B cell (primary cell): ENCODE measurements at regions not wholly inside any gene's neighbourhood (a gene's known extent, or its start where the extent isn't known, plus 50 kb on each side); places are given as distances from the start of the nearest gene placed in this dataset.

ENCODE experiments used
- ATAC-seq: fragments of 200-7000 bp; cut with Tn5 transposase; one replicate; pipeline ENCODE4 v1.10.0; 2021; ENCODE audit warnings: low read depth, mild to moderate bottlenecking, moderate number of reproducible peaks, moderate library complexity
- CTCF ChIA-PET: fragments of 350-600 bp; sonication (Branson Sonifier 250); formaldehyde crosslinking; loops from one replicate; lab custom pipeline; 2021; ENCODE audit warnings: antibody characterized with exemption, inconsistent platforms; lab: Charles Lee
- POLR2A ChIA-PET: fragments of 350-600 bp; sonication (Branson Sonifier 250); formaldehyde crosslinking; loops from one replicate; lab custom pipeline; 2021; ENCODE audit warnings: antibody characterized with exemption; lab: Charles Lee
- DNase-seq: peaks from one replicate; pipeline ENCODE4 v3.0.0; 2013
- H2AFZ ChIP-seq: 2 replicates; pipeline ENCODE4 v1.6.1; 2012; ENCODE audit warnings: mild to moderate bottlenecking, low read depth, low read length; ENCODE audit not compliant: insufficient read depth, poor library complexity, severe bottlenecking
- H3K27ac ChIP-seq, 2 donors: 1 replicate in 1 of 2; 2 replicates in 1 of 2; pipeline ENCODE4 v1.5.1; 2012 to 2013; ENCODE audit warnings: low read length in 2 of 2, mild to moderate bottlenecking in 2 of 2, moderate library complexity in 1 of 2
- H3K27me3 ChIP-seq, 4 experiments: fragments of 200-600 bp in 1 of 4; sonication (generic) in 1 of 4; replicated peaks in 1 of 4; 1 replicate in 2 of 4; 2 replicates in 2 of 4; pipeline versions ENCODE4 v1.6.1 to v1.7.0; 2013 to 2016; ENCODE audit warnings: low read length in 3 of 4, mild to moderate bottlenecking in 2 of 4, mixed read lengths in 1 of 4, moderate library complexity in 1 of 4; ENCODE audit not compliant: insufficient read depth in 4 of 4, control insufficient read depth in 3 of 4; ENCODE audit errors: control extremely low read depth in 1 of 4
- H3K36me3 ChIP-seq, 2 experiments: replicated peaks in 1 of 2; 1 replicate in 1 of 2; 2 replicates in 1 of 2; pipeline versions ENCODE4 v1.6.1 to v1.7.1; 2013; ENCODE audit warnings: low read length in 1 of 2; ENCODE audit not compliant: insufficient read depth in 2 of 2, control insufficient read depth in 1 of 2; ENCODE audit errors: control extremely low read depth in 1 of 2, extremely low read depth in 1 of 2
- H3K4me1 ChIP-seq, 2 donors: fragments of 200-600 bp in 1 of 2; sonication (generic) in 1 of 2; 1 replicate in 1 of 2; 2 replicates in 1 of 2; pipeline versions ENCODE4 v1.5.1 to v1.6.1; 2013 to 2017; ENCODE audit warnings: low read length in 2 of 2; ENCODE audit not compliant: control insufficient read depth in 2 of 2, insufficient read depth in 2 of 2
- H3K4me2 ChIP-seq: replicated peaks from 2 replicates; pipeline ENCODE3; 2012; ENCODE audit warnings: mild to moderate bottlenecking, low read depth, low read length; ENCODE audit not compliant: poor library complexity, severe bottlenecking
- H3K4me3 ChIP-seq, 5 experiments: fragments of 200-600 bp in 1 of 5; sonication (generic) in 1 of 5; 1 replicate in 3 of 5; 2 replicates in 2 of 5; pipeline versions ENCODE4 v1.5.1 to v1.7.0; 2011 to 2016; ENCODE audit warnings: low read length in 4 of 5, mild to moderate bottlenecking in 4 of 5, low read depth in 2 of 5, control low read depth in 1 of 5, moderate library complexity in 1 of 5; ENCODE audit not compliant: insufficient read depth in 1 of 5; ENCODE audit errors: control extremely low read depth in 1 of 5, extremely low read depth in 1 of 5
- H3K79me2 ChIP-seq: fragments of 200-600 bp; sonication (generic); one replicate; pipeline ENCODE4 v1.6.0; 2016; ENCODE audit warnings: low read length; ENCODE audit not compliant: control insufficient read depth, insufficient read depth
- H3K9ac ChIP-seq: fragments of 200-600 bp; sonication (generic); 2 replicates; pipeline ENCODE4 v1.6.1; 2017; ENCODE audit warnings: mild to moderate bottlenecking, low read length, moderate library complexity
- H3K9me3 ChIP-seq, 3 donors: one replicate each; pipeline versions ENCODE4 v1.6.1 to v1.7.1; 2013; ENCODE audit warnings: low read length in 2 of 3; ENCODE audit not compliant: control insufficient read depth in 2 of 3, insufficient read depth in 1 of 3; ENCODE audit errors: control extremely low read depth in 1 of 3
- H4K20me1 ChIP-seq: 2 replicates; pipeline ENCODE4 v1.6.0; 2012; ENCODE audit warnings: mild to moderate bottlenecking, low read length; ENCODE audit not compliant: insufficient read depth, control insufficient read depth, poor library complexity, severe bottlenecking
- H3K27ac Mint-ChIP-seq: one replicate; pipeline ENCODE4 v1.8.0; 2021; ENCODE audit warnings: mixed read lengths
- H3K27me3 Mint-ChIP-seq: one replicate; pipeline ENCODE4 v1.8.0; 2021; ENCODE audit warnings: mixed read lengths
- H3K4me1 Mint-ChIP-seq: one replicate; pipeline ENCODE4 v1.8.0; 2021; ENCODE audit warnings: mixed read lengths
- H3K4me3 Mint-ChIP-seq: one replicate; pipeline ENCODE4 v1.8.0; 2021; ENCODE audit warnings: mixed read lengths
- H3K9me3 Mint-ChIP-seq: one replicate; pipeline ENCODE4 v1.8.0; 2022; ENCODE audit warnings: mixed read lengths; ENCODE audit not compliant: insufficient read depth
- CTCF ChIP-seq: fragments of 200-600 bp; IDR thresholded peaks from one replicate; pipeline ENCODE4 v1.8.0; 2022; ENCODE audit warnings: antibody characterized with exemption, mild to moderate bottlenecking
- EZH2 ChIP-seq: IDR thresholded peaks from 2 replicates; pipeline ENCODE4 v1.6.1; 2012; ENCODE audit warnings: borderline replicate concordance, low read depth, mild to moderate bottlenecking, moderate library complexity, low read length; ENCODE audit not compliant: insufficient read depth, poor library complexity, severe bottlenecking
- WGBS: methylation state at CpG from one replicate; pipeline ENCODE4 v1.1.5; 2013; ENCODE audit warnings: missing lambda C conversion rate; ENCODE audit not compliant: insufficient coverage; 5-methylcytosine and 5-hydroxymethylcytosine counted together
- intact Hi-C: fragments of 100-400 bp; cut with micrococcal nuclease; formaldehyde crosslinking; loops from one replicate; pipeline ENCODE4 v1.10.0; 2022

- ATAC-seq = no peak
- Mint-ChIP-seq H3K27ac (no peak overlapping the region), H3K4me1 (no peaks in the 10 kb centered on the region), H3K27me3 (no peaks in the 10 kb centered on the region), H3K9me3 (no peaks in the 10 kb centered on the region), H3K4me3 (no peak overlapping the region)
- CTCF ChIA-PET = no interaction called here
- Histone ChIP-seq H3K9me3 (no peaks in the 10 kb centered on the region), H2AFZ (no peak overlapping the region), H3K36me3 (no peaks in the 10 kb centered on the region), H4K20me1 (no peaks in the 10 kb centered on the region), H3K27me3 (no peaks in the 10 kb centered on the region), H3K27ac (no peak overlapping the region), H3K79me2 (no peaks in the 10 kb centered on the region), H3K4me2 (no peak overlapping the region), H3K9ac (no peak overlapping the region), H3K4me3 (no peak overlapping the region), H3K4me1 (no peaks in the 10 kb centered on the region)
- WGBS = 100% methylated on average over 5 of the region's 7 CpGs
- no peak for DNase-seq
- POLR2A ChIA-PET = no interaction called here
- intact Hi-C loops = no loop called here
- TF ChIP-seq EZH2 (no peak), CTCF (no peak)
Observed at GRCh38 chr5:124816381-124816780, 69.9 kb upstream of the ZNF608 start.

- Histone ChIP-seq H2AFZ (no peak overlapping the region), H3K27ac (no peak overlapping the region), H3K36me3 (no peaks in the 10 kb centered on the region), H3K9ac (no peak overlapping the region), H4K20me1 (no peaks in the 10 kb centered on the region), H3K4me3 (no peak overlapping the region), H3K27me3 (no peaks in the 10 kb centered on the region), H3K4me2 (no peak overlapping the region), H3K9me3 (no peaks in the 10 kb centered on the region), H3K79me2 (no peaks in the 10 kb centered on the region), H3K4me1 (no peaks in the 10 kb centered on the region)
- Mint-ChIP-seq H3K4me1 (no peaks in the 10 kb centered on the region), H3K27ac (no peak overlapping the region), H3K27me3 (no peaks in the 10 kb centered on the region), H3K9me3 (no peaks in the 10 kb centered on the region), H3K4me3 (no peak overlapping the region)
- TF ChIP-seq CTCF = no peak
- TF ChIP-seq EZH2 = no peak
- POLR2A ChIA-PET = no interaction called here
- CTCF ChIA-PET = no interaction called here
- no CpG with 5 or more reads among the region's 3 CpGs for WGBS
- intact Hi-C loops = no loop called here
- ATAC-seq (no peak), DNase-seq (no peak)
Observed at GRCh38 chr5:124819201-124819600, 72.8 kb upstream of the ZNF608 start.
